Progenitor cell of endocrine pancreas (in vitro differentiated cells): ENCODE measurements at regions not wholly inside any gene's neighbourhood (a gene's known extent, or its start where the extent isn't known, plus 50 kb on each side); places are given as distances from the start of the nearest gene placed in this dataset.
"Not testable (repeated sequence)": the region's sequence is repeated elsewhere in the genome, so short reads cannot be mapped to it uniquely, and the experiment has no call there.

Experiments
- DNase-seq: peaks from one replicate; pipeline ENCODE4 v3.0.0; 2021; ENCODE audit warnings: low spot score; ENCODE audit not compliant: unreplicated experiment
- H3K27ac Mint-ChIP-seq: 2 replicates; pipeline ENCODE4 v1.8.0; 2021; ENCODE audit warnings: mild to moderate bottlenecking, moderate library complexity, mixed read lengths
- H3K27me3 Mint-ChIP-seq: 2 replicates; pipeline ENCODE4 v1.8.0; 2021; ENCODE audit warnings: mixed read lengths
- H3K36me3 Mint-ChIP-seq: 2 replicates; pipeline ENCODE4 v1.8.0; 2022; ENCODE audit warnings: mixed read lengths; ENCODE audit not compliant: insufficient read depth
- H3K4me1 Mint-ChIP-seq: 2 replicates; pipeline ENCODE4 v1.8.0; 2021; ENCODE audit warnings: low read depth, mixed read lengths
- H3K4me3 Mint-ChIP-seq: 2 replicates; pipeline ENCODE4 v1.8.0; 2021; ENCODE audit warnings: low read depth, mild to moderate bottlenecking, moderate library complexity, mixed read lengths
- H3K9me3 Mint-ChIP-seq: 2 replicates; pipeline ENCODE4 v1.8.0; 2021; ENCODE audit warnings: low read depth, mixed read lengths
- TF ChIP-seq, protein P1 (sequence below): fragments of 200-600 bp; sonication (generic); IDR thresholded peaks from one replicate; pipeline ENCODE4 v1.5.0; 2021; ENCODE audit warnings: antibody characterized with exemption, mild to moderate bottlenecking; ENCODE audit not compliant: unreplicated experiment

DNA sequence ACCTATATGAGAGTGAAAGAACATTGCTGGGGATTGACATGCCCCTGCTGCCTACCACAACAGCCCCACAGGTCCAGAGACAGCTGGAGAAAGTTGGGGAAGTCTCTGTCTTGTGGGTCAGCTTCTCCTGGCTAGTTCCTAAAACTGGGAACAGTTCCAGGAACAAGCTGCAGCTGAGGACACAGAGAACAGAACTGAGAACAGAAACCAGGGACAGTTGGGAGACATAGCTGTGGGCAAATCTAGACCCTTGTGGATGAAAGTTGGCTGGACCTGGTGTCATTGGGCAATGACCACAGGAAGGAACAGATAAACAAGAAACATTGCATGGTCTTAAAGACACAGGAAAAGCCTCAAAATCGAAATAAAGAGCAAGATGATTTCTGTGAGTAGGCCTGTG lies 58.3 kb upstream of the MOCS2 start:
- Mint-ChIP-seq H3K4me3 (no peak overlapping the region), H3K27me3 (no peaks in the 10 kb centered on the region), H3K27ac (peak overlapping the region; percentile 3), H3K4me1 (peaks cover 21% of the 10 kb centered on the region), H3K36me3 (no peaks in the 10 kb centered on the region), H3K9me3 (peaks cover 3% of the 10 kb centered on the region)
- no peak for DNase-seq
- TF ChIP-seq, protein P1, sequence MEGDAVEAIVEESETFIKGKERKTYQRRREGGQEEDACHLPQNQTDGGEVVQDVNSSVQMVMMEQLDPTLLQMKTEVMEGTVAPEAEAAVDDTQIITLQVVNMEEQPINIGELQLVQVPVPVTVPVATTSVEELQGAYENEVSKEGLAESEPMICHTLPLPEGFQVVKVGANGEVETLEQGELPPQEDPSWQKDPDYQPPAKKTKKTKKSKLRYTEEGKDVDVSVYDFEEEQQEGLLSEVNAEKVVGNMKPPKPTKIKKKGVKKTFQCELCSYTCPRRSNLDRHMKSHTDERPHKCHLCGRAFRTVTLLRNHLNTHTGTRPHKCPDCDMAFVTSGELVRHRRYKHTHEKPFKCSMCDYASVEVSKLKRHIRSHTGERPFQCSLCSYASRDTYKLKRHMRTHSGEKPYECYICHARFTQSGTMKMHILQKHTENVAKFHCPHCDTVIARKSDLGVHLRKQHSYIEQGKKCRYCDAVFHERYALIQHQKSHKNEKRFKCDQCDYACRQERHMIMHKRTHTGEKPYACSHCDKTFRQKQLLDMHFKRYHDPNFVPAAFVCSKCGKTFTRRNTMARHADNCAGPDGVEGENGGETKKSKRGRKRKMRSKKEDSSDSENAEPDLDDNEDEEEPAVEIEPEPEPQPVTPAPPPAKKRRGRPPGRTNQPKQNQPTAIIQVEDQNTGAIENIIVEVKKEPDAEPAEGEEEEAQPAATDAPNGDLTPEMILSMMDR = no peak

DNA sequence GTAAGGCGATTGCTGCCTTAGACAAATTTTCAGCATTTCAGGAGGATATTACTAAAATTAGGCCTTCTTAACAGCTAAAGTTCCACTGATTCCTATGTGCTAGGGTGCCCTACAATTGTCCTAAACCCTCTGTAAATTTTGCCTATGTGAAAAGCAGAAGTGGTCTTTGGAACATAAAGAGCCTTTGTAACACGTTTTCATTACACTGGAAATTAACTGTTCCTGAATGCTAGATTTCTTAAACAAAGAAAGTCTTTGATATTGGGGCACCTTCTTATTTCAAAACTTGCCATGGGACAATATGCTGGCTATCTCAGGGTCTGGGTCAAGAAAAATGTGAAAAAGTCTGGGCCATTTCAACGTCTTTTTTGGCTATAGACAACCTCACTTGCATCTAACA lies 60.4 kb upstream of the MOCS2 start:
- Mint-ChIP-seq H3K27ac (no peak overlapping the region), H3K27me3 (no peaks in the 10 kb centered on the region), H3K36me3 (no peaks in the 10 kb centered on the region), H3K4me3 (no peak overlapping the region), H3K9me3 (peaks cover 2% of the 10 kb centered on the region), H3K4me1 (peaks cover 9% of the 10 kb centered on the region)
- no peak for DNase-seq
- TF ChIP-seq, protein P1 = no peak

DNA sequence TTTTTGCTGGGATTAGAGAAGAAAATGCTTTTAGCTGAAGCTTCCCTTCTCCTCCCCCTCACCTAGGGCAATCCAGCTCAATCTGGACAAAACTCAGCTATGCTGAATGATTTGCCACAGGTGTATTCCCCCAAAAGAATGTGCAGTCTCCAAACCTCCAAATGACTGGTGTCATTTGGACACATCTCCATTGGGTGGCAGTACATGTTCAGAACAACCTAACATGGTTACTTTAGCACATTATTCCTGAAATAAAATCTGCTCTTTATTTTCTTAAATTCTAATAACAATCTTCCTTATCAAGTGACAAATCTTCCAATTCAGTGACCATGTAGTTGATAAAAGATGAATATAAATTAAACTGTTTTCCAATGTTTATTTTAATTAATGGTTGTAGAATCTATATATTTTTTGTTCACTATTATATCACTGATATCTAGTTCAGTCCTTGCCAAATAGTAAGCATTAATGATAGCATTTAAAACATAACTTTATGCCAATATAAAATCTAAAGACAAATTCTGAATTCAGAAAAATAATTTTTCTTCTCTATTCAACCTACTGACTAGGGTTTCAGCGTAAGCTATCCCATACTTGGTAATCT lies 61.3 kb upstream of the MOCS2 start:
- H3K9me3 Mint-ChIP-seq = peaks cover 7% of the 10 kb centered on the region
- TF ChIP-seq, protein P1 = peak; percentile 70
- no peaks in the 10 kb centered on the region for H3K36me3 Mint-ChIP-seq
- peaks cover 4% of the 10 kb centered on the region for H3K4me1 Mint-ChIP-seq
- H3K4me3 Mint-ChIP-seq = no peak overlapping the region
- H3K27ac Mint-ChIP-seq = no peak overlapping the region
- H3K27me3 Mint-ChIP-seq = no peaks in the 10 kb centered on the region
- no peak for DNase-seq

DNA sequence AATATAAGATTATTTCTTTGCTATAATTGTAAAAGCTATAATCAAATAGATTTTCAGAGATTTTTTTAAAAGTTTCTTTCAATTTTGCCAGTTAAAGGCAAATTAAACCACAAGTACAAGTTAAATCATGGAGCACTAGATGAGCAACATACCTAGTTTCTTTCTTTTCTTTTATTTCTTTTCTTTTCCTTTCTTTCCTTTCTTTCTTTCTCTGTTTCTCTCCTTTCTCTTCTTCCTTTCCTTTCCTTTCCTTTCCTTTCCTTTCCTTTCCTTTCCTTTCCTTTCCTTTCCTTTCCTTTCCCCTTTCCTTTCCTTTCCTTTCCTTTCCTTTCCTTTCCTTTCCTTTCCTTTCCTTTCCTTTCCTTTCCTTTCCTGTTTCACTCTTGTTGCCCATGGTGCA lies 62.5 kb upstream of the MOCS2 start:
- H3K4me3 Mint-ChIP-seq, H3K9me3 Mint-ChIP-seq, H3K36me3 Mint-ChIP-seq, DNase-seq, H3K4me1 Mint-ChIP-seq, H3K27ac Mint-ChIP-seq, H3K27me3 Mint-ChIP-seq: not testable (repeated sequence)

DNA sequence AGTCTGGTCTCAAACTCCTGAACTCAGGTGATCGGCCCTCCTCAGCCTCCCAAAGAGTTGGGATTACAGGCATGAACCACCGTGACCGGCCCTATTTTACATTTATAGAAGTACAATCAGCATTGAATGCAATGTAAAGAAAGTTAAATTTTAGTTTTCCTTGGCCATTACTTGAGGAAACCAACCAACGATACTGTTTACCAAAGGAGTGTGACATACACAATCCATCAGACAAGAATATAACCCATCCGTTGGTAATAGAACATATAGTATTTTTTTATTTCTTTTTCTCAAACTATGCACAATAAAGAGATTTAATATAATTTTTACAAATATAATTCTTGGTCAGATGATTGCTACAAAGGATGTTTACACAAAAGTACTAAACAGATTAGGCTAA lies 63.1 kb upstream of the MOCS2 start:
- TF ChIP-seq, protein P1 = no peak
- Mint-ChIP-seq H3K36me3 (no peaks in the 10 kb centered on the region), H3K27ac (no peak overlapping the region), H3K9me3 (peaks cover 7% of the 10 kb centered on the region), H3K4me3 (no peak overlapping the region), H3K27me3 (no peaks in the 10 kb centered on the region), H3K4me1 (no peaks in the 10 kb centered on the region)
- no peak for DNase-seq

DNA sequence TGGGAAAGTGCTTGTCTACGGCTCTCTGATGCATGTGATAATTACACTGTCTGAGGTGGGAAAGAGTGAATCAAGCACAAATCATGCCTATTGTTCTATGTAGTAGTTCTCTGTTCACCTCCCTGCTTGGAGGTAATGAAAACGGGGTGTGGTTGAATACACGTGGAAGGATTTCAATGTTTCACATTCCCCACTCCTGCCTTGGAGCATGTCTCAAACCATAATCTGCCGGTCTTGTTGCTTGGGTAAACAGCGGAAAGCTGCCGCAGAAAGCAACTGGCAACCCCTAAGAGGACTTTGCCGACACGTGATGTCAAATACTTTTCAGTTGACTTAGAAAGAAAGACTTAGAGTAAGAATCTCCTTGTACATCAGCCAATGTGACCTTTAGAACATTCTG lies 63.5 kb upstream of the MOCS2 start:
- Mint-ChIP-seq H3K4me3 (no peak overlapping the region), H3K4me1 (no peaks in the 10 kb centered on the region), H3K27me3 (no peaks in the 10 kb centered on the region), H3K9me3 (peaks cover 7% of the 10 kb centered on the region), H3K27ac (no peak overlapping the region), H3K36me3 (no peaks in the 10 kb centered on the region)
- TF ChIP-seq, protein P1 = no peak
- no peak for DNase-seq
